ENCODE measurements at regions not wholly inside any gene's neighbourhood (a gene's known extent, or its start where the extent isn't known, plus 50 kb on each side); places are given as distances from the start of the nearest gene placed in this dataset.

GRCh38 chr6:111995404-111995803 is 58.5 kb upstream of the CCN6 start:
- Histone ChIP-seq H3K9me3 (no peaks in the 10 kb centered on the region), H3K27me3 (no peaks in the 10 kb centered on the region), H3K36me3 (replicated peaks in 1 of 2; ENCODE audit: insufficient read depth in 1 of 2, low read depth in 2 of 2) (no peaks in the 10 kb centered on the region), H3K27ac (no peak overlapping the region), H3K4me3 (no peak overlapping the region), H3K4me1 (no peaks in the 10 kb centered on the region)
- intact Hi-C loops (cut with DNase I) = no loop called here
- no peak for ATAC-seq
- TF ChIP-seq POLR2A (IDR thresholded peaks at IDR 0.05) (no peak), CTCF (IDR thresholded peaks at IDR 0.05) (no peak)
- DNase-seq = no peak
- 85 to 86% methylated on average over 2 of the region's 2 CpGs for WGBS, 2 donors

DNA sequence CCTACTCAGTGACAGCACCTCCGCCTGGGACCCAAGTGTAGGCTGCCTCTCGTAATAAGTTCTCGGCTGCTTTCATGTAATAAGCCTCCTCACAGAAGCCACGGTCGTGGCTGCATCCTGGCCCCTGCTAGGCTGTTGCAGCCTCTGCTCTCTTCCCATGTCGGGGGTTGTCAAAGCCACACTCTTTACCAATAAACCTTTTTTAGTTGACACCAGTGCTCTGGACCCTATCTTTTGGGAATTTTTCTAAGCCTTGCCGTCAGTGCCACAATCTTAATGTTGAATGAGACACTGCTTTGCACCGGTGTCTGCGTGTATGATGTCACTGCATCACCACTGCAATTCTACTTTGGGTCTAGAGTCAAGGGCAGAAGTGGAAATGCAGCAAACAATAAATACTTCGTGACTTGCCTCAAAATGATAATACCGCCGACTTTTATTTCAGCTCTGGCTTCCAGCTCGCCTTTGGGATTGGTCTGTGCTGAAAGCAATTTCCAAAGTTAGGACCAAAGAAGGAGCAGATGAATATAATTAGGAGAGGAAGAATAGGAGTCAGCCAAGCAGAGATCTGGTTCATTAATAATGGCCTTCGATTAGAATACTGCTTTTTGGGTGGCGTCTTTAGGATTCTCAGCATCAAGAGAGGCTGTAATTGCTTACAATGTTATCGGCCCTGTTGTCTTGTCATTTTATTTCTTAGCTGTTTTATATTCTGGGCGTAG is 57.6 kb upstream of the CCN6 start:
- H3K4me3 ChIP-seq = no peak overlapping the region
- H3K4me1 ChIP-seq = no peaks in the 10 kb centered on the region
- no peak overlapping the region for H3K27ac ChIP-seq
- H3K27me3 ChIP-seq = no peaks in the 10 kb centered on the region
- intact Hi-C loops (cut with DNase I) = no loop called here
- TF ChIP-seq CTCF (IDR thresholded peaks at IDR 0.05) = no peak
- TF ChIP-seq POLR2A (IDR thresholded peaks at IDR 0.05) = no peak
- H3K36me3 ChIP-seq (replicated peaks in 1 of 2; ENCODE audit: insufficient read depth in 1 of 2, low read depth in 2 of 2) = no peaks in the 10 kb centered on the region
- DNase-seq (no peak), ATAC-seq (no peak)
- 68 to 76% methylated on average over 17 of the region's 17 CpGs for WGBS, 2 donors
- H3K9me3 ChIP-seq = no peaks in the 10 kb centered on the region

DNA sequence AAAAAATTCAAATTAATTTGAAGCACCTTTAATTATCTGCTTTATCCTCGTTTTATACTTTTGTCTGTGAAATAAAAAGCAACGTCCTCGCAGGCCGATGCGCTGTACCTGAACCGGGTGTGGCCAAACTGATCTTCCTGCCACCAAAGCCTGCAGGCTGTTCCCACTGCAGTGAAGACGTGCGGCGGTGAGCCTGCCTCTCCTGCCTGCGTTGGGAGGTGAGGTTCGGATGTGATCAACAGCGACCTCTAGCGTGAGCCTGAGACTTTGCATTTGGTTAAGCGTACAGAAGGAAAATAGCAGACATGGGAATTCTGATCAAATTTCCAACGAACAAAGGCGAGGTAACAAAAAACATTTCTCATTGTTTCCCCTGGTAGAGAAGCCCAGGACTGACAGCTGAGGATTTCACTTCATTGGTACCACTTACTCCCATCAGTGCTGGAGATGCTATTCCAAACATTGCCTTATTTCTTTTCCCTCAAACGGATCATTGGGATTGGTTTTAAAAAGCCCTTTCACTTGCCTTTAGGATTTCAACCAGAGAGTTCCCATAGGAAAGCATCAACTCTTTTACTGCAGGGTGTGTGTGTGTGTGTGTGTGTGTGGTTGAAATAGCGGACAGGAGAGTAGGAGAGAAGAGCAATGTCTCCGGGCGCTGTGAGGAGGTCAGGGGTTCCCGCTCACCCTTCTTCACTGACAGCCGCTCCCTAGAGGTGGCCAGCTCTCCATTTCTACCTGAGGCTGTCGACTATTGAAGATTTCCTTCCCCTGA is 56.6 kb upstream of the CCN6 start:
- Histone ChIP-seq H3K4me1 (no peaks in the 10 kb centered on the region), H3K27ac (no peak overlapping the region), H3K36me3 (replicated peaks in 1 of 2; ENCODE audit: insufficient read depth in 1 of 2, low read depth in 2 of 2) (no peaks in the 10 kb centered on the region), H3K9me3 (no peaks in the 10 kb centered on the region), H3K27me3 (no peaks in the 10 kb centered on the region), H3K4me3 (no peak overlapping the region)
- intact Hi-C loops (cut with DNase I) = no loop called here
- 21% methylated on average over 23 of the region's 23 CpGs for WGBS, 2 donors
- ATAC-seq (peak; percentile 91), DNase-seq (peak; percentile 73 to 82 (median 80))
- peak in 1 of 3 donors; percentile 7 for TF ChIP-seq POLR2A (IDR thresholded peaks at IDR 0.05)
- TF ChIP-seq CTCF (IDR thresholded peaks at IDR 0.05) = peak; percentile 71 to 96 (median 90)

- WGBS, 2 donors = 49 to 70% methylated on average over 6 of the region's 6 CpGs
- TF ChIP-seq CTCF (IDR thresholded peaks at IDR 0.05) (no peak), POLR2A (IDR thresholded peaks at IDR 0.05) (no peak)
- peak; percentile 38 for ATAC-seq
- no peaks in the 10 kb centered on the region for H3K4me1 ChIP-seq
- peak in 2 of 4 donors; percentile 26 to 32 for DNase-seq
- intact Hi-C loops (cut with DNase I) = no loop called here
- no peak overlapping the region for H3K4me3 ChIP-seq
- no peaks in the 10 kb centered on the region for H3K9me3 ChIP-seq
- no peaks in the 10 kb centered on the region for H3K27me3 ChIP-seq
- no peaks in the 10 kb centered on the region for H3K36me3 ChIP-seq (replicated peaks in 1 of 2; ENCODE audit: insufficient read depth in 1 of 2, low read depth in 2 of 2)
- H3K27ac ChIP-seq = no peak overlapping the region
These were observed 56.1 kb upstream of the CCN6 start for GRCh38 chr6:111997853-111998208.

All from body of pancreas (tissue), 4 donors.